GM20000 (cell line): ENCODE measurements at regions not wholly inside any gene's neighbourhood (a gene's known extent, or its start where the extent isn't known, plus 50 kb on each side); places are given as distances from the start of the nearest gene placed in this dataset.

Source experiments
- DNase-seq: peaks from one replicate; pipeline ENCODE4 v3.0.0; 2012; ENCODE audit warnings: low spot score
- TF ChIP-seq, protein P1 (sequence below): IDR thresholded peaks from 2 replicates; pipeline ENCODE4 v1.5.1; 2012; ENCODE audit warnings: mild to moderate bottlenecking, control low read depth; ENCODE audit errors: extremely low read depth, missing control alignments

DNA sequence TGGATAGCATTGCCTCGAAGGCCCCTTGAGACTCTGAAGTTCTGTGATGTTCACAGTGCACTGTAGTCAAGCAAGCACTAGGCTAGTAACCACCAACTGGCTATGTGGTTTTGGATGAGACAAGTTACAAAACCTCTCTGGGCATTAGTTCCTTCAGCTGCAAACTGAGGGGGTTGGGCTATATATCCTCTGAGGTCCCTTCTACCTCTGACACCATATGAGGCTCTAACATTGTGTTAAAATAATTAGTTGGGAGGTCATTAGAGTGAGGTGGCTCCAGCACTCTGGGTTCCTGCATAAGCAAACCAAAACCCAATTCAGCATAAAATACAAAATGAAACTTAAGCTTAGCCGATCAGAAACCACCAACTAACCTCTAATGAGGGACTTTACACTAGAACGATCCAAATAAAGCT lies 209.5 kb upstream of the LRRN1 start:
- DNase-seq = peak; percentile 24
- TF ChIP-seq, protein P1, sequence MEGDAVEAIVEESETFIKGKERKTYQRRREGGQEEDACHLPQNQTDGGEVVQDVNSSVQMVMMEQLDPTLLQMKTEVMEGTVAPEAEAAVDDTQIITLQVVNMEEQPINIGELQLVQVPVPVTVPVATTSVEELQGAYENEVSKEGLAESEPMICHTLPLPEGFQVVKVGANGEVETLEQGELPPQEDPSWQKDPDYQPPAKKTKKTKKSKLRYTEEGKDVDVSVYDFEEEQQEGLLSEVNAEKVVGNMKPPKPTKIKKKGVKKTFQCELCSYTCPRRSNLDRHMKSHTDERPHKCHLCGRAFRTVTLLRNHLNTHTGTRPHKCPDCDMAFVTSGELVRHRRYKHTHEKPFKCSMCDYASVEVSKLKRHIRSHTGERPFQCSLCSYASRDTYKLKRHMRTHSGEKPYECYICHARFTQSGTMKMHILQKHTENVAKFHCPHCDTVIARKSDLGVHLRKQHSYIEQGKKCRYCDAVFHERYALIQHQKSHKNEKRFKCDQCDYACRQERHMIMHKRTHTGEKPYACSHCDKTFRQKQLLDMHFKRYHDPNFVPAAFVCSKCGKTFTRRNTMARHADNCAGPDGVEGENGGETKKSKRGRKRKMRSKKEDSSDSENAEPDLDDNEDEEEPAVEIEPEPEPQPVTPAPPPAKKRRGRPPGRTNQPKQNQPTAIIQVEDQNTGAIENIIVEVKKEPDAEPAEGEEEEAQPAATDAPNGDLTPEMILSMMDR = no peak

DNA sequence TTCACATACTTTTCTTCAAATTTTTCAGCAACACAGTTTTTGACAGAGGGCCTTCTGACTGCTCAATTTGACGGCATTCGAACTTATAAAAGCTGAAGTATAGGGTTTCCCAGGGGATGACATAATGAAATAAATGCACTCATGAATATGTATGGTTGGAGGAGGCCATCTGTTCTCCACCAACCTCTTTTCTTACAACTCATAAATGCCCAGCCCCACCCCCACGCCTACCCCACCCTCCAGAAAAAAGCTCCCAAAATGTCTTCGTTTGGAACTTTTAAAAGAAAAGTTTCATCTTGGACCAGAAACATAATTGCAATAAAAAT lies 211.6 kb upstream of the LRRN1 start:
- TF ChIP-seq, protein P1 = no peak
- no peak for DNase-seq

DNA sequence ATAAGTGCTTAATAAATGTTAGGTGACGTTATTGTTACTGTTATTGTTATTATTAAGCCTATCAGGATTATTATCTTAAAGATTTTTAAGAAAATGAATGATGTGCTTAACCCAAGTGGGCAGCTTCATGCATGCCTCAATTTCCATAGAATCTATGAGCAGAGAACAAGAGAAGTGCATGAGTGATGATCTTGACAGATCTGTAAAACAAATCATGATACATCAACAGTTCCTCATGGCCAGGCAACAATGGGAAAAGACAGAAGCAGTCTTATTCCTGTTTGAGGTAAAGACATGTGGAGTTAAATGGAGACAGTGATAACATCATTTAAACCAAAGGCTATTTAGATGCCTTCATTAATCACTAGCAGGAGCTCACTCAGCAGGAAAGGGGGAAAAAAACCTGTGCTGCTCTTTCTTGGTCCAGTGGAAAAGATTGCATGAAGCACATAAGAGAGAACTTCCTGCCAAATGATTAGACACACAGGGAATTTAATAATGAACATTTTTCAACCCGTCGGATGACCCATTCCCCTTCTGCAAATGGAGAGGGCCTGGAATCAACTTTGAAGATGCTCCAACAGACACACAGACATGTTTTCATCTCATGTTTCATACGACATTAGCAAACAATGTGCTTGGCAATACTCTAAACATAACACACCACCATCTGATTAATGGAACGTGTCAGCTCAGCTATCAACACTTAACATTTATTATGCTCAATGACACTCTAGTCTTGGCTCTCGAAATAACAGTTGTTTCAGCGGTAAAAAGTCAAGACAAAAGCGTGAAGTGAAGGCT lies 212.2 kb upstream of the LRRN1 start:
- no peak for DNase-seq
- TF ChIP-seq, protein P1 = no peak

DNA sequence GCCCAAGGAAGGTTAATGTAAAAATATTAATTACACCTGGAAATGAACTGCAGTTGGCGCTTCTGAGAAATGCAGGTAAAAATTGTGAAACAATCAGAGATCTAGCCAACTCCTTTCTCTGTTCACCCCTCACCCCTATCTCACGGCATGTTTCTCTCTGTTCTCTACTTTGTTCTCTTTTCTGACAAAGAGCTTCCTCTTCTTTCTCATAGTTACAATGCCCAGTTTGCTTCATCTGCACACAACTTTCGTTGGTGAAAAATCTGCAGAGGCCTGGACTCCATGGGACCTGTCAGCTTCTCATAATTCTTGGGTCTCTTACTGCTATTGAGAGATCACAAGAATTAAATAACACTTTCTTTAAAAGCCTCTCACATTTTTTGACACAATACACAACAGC lies 212.9 kb upstream of the LRRN1 start:
- DNase-seq = no peak
- TF ChIP-seq, protein P1 = no peak

DNA sequence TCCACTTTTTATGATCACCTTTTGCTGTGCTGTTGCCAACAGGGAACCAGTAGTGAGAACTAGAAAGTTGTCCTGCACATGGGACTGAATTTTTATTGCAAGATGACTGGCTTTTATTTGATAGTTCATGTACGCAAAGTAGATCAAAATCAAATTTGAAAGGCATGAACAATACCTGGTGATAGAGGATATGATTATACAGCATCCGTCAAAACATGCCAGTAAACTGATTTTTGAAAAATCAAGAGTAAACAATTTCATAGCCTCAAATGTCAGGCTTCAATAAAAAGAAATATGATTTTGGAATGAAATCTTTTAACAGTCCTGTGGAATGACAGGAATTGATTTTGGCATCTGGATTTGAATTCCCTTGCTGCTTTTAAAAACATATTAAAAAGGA lies 219.6 kb upstream of the LRRN1 start:
- DNase-seq = no peak
- TF ChIP-seq, protein P1 = no peak

DNA sequence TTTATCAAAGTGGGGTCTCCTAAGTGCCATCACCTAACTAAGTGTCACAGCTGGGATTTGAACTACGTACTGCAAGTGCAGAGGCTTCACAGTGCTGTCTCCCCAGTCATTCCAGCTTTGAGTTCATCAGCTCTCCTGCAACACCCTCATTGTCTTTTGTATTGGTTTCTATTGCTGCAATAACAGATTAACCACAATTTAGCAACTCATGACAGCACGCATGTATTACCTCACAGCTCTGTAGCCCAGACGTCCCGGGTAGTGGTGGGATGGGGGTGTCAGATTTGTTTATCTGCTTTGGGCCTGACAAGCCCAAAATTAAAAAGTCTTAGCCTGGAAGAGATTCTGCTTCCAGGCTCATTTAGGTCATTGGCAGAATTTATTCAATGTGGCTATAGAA lies 220.5 kb upstream of the LRRN1 start:
- TF ChIP-seq, protein P1 = no peak
- DNase-seq = no peak

DNA sequence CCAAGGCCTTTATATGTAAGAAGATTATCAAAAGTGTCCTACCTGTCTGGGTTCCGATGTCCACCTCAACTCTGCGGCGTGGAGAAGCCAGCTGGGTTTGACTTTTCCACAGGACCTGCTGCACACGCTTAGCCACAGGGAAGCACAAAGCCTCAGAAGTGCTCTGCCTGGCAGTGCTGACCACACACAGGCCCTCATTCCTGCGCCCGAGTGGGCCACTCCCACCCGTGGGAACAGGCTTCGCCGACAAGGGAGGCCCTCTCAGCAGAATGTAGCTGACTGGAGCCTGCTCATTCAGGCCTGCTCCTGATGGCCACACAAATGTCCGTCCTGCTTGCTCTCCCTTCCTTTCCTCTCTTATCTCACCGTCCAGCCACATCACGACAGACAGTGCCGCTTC lies 221.4 kb upstream of the LRRN1 start:
- TF ChIP-seq, protein P1 = no peak
- DNase-seq = no peak
